ENCODE measurements at regions not wholly inside any gene's neighbourhood (a gene's known extent, or its start where the extent isn't known, plus 50 kb on each side); places are given as distances from the start of the nearest gene placed in this dataset.

DNA sequence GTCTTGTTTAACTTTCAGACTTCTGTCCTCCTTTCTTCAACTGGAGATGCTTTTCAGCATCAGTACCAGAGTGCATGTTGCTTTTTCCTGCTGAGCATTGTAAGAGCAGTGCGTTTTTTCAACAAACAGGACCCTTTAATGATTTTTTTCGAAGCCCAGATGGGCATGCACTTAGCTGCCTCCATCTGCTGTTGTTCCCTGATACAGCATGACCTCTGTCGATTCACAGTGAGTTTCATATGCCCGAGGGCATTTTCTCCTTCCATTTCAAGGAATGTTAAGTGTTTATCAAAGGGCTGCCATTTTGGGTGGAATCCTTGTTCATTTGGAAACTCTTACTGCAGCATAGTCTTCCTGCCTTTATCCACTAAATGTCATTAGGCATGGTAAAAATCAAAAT, 428.6 kb downstream of the DTHD1 start:
- TF ChIP-seq, protein P1, sequence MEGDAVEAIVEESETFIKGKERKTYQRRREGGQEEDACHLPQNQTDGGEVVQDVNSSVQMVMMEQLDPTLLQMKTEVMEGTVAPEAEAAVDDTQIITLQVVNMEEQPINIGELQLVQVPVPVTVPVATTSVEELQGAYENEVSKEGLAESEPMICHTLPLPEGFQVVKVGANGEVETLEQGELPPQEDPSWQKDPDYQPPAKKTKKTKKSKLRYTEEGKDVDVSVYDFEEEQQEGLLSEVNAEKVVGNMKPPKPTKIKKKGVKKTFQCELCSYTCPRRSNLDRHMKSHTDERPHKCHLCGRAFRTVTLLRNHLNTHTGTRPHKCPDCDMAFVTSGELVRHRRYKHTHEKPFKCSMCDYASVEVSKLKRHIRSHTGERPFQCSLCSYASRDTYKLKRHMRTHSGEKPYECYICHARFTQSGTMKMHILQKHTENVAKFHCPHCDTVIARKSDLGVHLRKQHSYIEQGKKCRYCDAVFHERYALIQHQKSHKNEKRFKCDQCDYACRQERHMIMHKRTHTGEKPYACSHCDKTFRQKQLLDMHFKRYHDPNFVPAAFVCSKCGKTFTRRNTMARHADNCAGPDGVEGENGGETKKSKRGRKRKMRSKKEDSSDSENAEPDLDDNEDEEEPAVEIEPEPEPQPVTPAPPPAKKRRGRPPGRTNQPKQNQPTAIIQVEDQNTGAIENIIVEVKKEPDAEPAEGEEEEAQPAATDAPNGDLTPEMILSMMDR (IDR thresholded peaks at IDR 0.05 in 4 of 5, conservative IDR thresholded peaks at IDR 0.05 in 1 of 5) = no peak
- TF ChIP-seq POLR2A (IDR thresholded peaks at IDR 0.05) = no peak
- no peaks in the 10 kb centered on the region for H3K27me3 ChIP-seq
- ATAC-seq (no peak), DNase-seq (no peak)
- no peak overlapping the region for H3K27ac ChIP-seq
- no peaks in the 10 kb centered on the region for H3K4me1 ChIP-seq
- no peaks in the 10 kb centered on the region for H3K9me3 ChIP-seq
- H3K4me3 ChIP-seq = no peak overlapping the region
- no peaks in the 10 kb centered on the region for H3K36me3 ChIP-seq
- in situ Hi-C loops (cut with MboI; ENCODE audit: low sequenced_read_pairs in 4 of 4) = no loop called here
- intact Hi-C loops (cut with DNase I; ENCODE audit: low total_unique reads) = no loop called here

DNA sequence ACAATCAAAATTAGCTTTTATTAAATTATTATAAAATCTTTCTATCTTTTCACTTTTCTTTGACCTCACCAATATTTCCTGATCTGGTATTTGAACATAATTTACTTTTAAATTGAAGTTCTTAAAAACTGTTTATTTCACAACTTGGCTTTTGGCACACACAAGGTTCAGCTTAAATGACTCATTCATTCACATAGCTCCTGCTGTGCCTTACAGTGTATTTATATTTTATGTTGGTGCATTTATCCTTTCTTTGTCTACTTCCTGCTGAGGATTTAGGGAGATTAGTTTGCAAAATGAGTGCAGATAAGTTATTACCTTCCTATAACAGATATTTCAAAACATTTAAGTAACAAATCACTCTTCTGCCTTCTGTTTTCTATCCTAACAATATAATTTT, 430.6 kb downstream of the DTHD1 start:
- Histone ChIP-seq H3K4me3 (no peak overlapping the region), H3K36me3 (no peaks in the 10 kb centered on the region), H3K9me3 (no peaks in the 10 kb centered on the region), H3K27ac (no peak overlapping the region), H3K27me3 (no peaks in the 10 kb centered on the region), H3K4me1 (no peaks in the 10 kb centered on the region)
- DNase-seq = no peak
- intact Hi-C loops (cut with DNase I; ENCODE audit: low total_unique reads) = no loop called here
- no peak for ATAC-seq
- in situ Hi-C loops (cut with MboI; ENCODE audit: low sequenced_read_pairs in 4 of 4) = no loop called here
- no peak for TF ChIP-seq POLR2A (IDR thresholded peaks at IDR 0.05)
- TF ChIP-seq, protein P1 (IDR thresholded peaks at IDR 0.05 in 4 of 5, conservative IDR thresholded peaks at IDR 0.05 in 1 of 5) = no peak

DNA sequence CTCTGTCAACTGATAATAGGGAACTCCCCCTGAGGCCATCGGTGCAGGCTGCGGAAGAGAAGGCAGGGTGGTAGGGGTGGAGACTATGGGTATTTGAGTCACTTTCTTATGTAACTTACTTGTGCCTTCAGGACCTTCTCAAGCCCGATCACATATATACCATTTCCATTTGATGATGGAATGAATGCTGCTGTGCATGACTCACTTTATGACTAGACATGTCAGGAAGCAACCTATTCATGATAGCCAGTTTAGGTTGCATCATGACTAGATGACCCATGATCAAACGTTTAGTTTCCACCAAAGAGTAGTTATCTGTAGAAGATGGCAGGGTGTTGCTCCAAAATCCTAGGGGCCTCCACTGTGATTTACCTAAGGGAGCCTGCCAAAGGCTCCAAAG, 435.5 kb downstream of the DTHD1 start:
- TF ChIP-seq, protein P1 (IDR thresholded peaks at IDR 0.05 in 4 of 5, conservative IDR thresholded peaks at IDR 0.05 in 1 of 5) = no peak
- TF ChIP-seq POLR2A (IDR thresholded peaks at IDR 0.05) = no peak
- no peak for DNase-seq
- H3K4me1 ChIP-seq = no peaks in the 10 kb centered on the region
- in situ Hi-C loops (cut with MboI; ENCODE audit: low sequenced_read_pairs in 4 of 4) (no loop called here), intact Hi-C loops (cut with DNase I; ENCODE audit: low total_unique reads) (no loop called here)
- H3K27me3 ChIP-seq = no peaks in the 10 kb centered on the region
- no peak for ATAC-seq
- H3K36me3 ChIP-seq = no peaks in the 10 kb centered on the region
- no peak overlapping the region for H3K27ac ChIP-seq
- H3K9me3 ChIP-seq = no peaks in the 10 kb centered on the region
- H3K4me3 ChIP-seq = no peak overlapping the region

DNA sequence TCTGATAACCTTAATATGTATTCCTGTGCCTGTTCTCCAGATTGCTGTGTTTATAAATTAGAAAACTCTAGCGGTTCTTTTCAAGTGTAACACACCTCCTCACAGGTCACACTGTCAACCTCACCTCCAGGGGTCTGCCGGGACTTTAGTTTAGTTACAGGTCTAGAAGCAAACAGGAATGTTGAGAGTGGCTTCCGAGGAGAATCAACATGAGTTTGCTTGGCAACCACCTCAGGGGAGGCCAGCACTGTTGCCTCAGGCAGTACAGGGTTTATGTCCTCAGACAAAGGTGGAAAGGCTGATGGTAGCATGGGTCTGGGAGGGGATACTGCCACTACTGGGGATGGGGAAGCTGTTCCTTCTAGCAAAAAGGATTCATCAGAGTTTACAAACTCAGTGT, 438.0 kb downstream of the DTHD1 start:
- no peaks in the 10 kb centered on the region for H3K27me3 ChIP-seq
- no peak overlapping the region for H3K4me3 ChIP-seq
- intact Hi-C loops (cut with DNase I; ENCODE audit: low total_unique reads) (no loop called here), in situ Hi-C loops (cut with MboI; ENCODE audit: low sequenced_read_pairs in 4 of 4) (no loop called here)
- no peaks in the 10 kb centered on the region for H3K4me1 ChIP-seq
- no peaks in the 10 kb centered on the region for H3K9me3 ChIP-seq
- DNase-seq (no peak), ATAC-seq (no peak)
- TF ChIP-seq, protein P1 (IDR thresholded peaks at IDR 0.05 in 4 of 5, conservative IDR thresholded peaks at IDR 0.05 in 1 of 5) = no peak
- no peak for TF ChIP-seq POLR2A (IDR thresholded peaks at IDR 0.05)
- no peak overlapping the region for H3K27ac ChIP-seq
- no peaks in the 10 kb centered on the region for H3K36me3 ChIP-seq

DNA sequence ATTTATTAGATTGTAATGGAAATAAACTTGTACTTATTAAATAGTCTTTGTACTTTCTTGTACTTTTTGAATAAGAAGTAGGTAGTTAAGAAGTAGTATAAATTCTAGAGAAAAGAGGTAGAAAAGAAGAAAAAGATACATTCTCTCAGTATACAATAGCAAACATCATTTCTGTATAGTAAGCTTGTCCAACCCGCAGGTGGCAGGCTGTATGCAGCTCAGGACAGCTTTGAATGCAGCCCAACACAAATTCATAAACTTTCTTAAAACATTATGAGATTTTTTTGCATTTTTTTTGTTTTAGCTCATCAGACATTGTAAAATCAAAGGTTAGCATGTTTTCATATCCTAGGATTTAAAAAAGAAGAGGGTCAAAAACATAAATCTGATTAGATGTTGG, 441.6 kb downstream of the DTHD1 start:
- H3K9me3 ChIP-seq = no peaks in the 10 kb centered on the region
- intact Hi-C loops (cut with DNase I; ENCODE audit: low total_unique reads) (no loop called here), in situ Hi-C loops (cut with MboI; ENCODE audit: low sequenced_read_pairs in 4 of 4) (no loop called here)
- no peak for DNase-seq
- ATAC-seq = no peak
- no peaks in the 10 kb centered on the region for H3K4me1 ChIP-seq
- H3K27ac ChIP-seq = no peak overlapping the region
- TF ChIP-seq POLR2A (IDR thresholded peaks at IDR 0.05) = no peak
- TF ChIP-seq, protein P1 (IDR thresholded peaks at IDR 0.05 in 4 of 5, conservative IDR thresholded peaks at IDR 0.05 in 1 of 5) = no peak
- H3K36me3 ChIP-seq = no peaks in the 10 kb centered on the region
- H3K27me3 ChIP-seq = no peaks in the 10 kb centered on the region
- no peak overlapping the region for H3K4me3 ChIP-seq

All from gastrocnemius medialis (tissue), 4 donors.